ENCODE measurements at regions not wholly inside any gene's neighbourhood (a gene's known extent, or its start where the extent isn't known, plus 50 kb on each side); places are given as distances from the start of the nearest gene placed in this dataset.

DNA sequence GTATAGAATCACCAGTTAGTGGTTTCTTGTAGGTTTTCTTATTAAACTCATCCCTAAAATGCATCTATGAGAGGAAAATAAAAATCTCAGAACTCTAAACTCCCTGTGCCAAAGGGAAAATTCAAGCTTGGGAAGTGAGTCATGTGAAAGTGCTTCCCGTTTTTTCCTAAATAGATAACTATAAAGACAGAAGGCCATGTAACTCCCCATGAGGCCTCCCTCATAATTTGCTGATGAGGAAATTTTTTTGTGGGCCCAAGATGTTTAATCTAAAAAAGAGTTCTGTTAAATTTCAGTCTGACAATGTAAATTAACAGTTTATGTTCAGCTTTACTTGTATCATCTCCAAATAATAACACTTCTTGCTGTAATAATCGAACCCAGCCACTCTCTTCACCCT lies 1273.9 kb downstream of the OTOL1 start:
- Histone ChIP-seq H3K79me2 (ENCODE audit: insufficient read depth, low read length) (no peaks in the 10 kb centered on the region; the same call in 1 of the 2 replicates), H3K79me1 (ENCODE audit: insufficient read depth, low read depth, low read length, poor library complexity, severe bottlenecking) (no peaks in the 10 kb centered on the region), H4K5ac (ENCODE audit: insufficient read length, low read depth, low read length) (no peak overlapping the region), H3K14ac (ENCODE audit: insufficient read depth, low read length) (no peak overlapping the region), H3K23me2 (ENCODE audit: insufficient read length, low read depth, low read length, poor library complexity, severe bottlenecking) (no peaks in the 10 kb centered on the region), H3K4me2 (ENCODE audit: insufficient read depth, insufficient read length, low read length) (no peak overlapping the region), H3K9ac (ENCODE audit: extremely low read depth, insufficient read length, low read length) (no peak overlapping the region), H4K8ac (replicated peaks; ENCODE audit: insufficient read length, low read depth, low read length) (no peak overlapping the region), H3K27ac (ENCODE audit: insufficient read length, low read depth, low read length) (no peak overlapping the region), H3K4ac (ENCODE audit: low read depth, low read length) (no peak overlapping the region), H2BK120ac (ENCODE audit: low read depth, low read length, poor library complexity, severe bottlenecking) (no peak overlapping the region), H2AK5ac (ENCODE audit: insufficient read length, low read length) (no peak overlapping the region), H3K18ac (ENCODE audit: insufficient read length, low read depth, low read length) (no peak overlapping the region), H3K9me3 (ENCODE audit: control insufficient read depth, low read depth, low read length) (peaks cover 4% of the 10 kb centered on the region), H2BK5ac (ENCODE audit: insufficient read length, low read length) (no peak overlapping the region), H3T11ph (ENCODE audit: low read length) (no peak overlapping the region), H3K4me1 (ENCODE audit: insufficient read depth, low read length) (peaks cover 2% of the 10 kb centered on the region; the same call in 1 of the 2 replicates), H2BK15ac (ENCODE audit: low read depth, low read length) (no peak overlapping the region), H2BK12ac (ENCODE audit: insufficient read length, low read depth, low read length) (no peak overlapping the region), H3K27me3 (ENCODE audit: insufficient read depth, low read length) (no peaks in the 10 kb centered on the region), H2BK20ac (ENCODE audit: low read depth, low read length, poor library complexity, severe bottlenecking) (no peak overlapping the region), H4K91ac (ENCODE audit: insufficient read length, low read depth, low read length) (no peak overlapping the region), H3K23ac (ENCODE audit: insufficient read length, low read depth, low read length) (no peak overlapping the region), H2AFZ (ENCODE audit: low read length) (no peak overlapping the region), H3K56ac (ENCODE audit: insufficient read length, low read depth, low read length) (no peak overlapping the region), H4K20me1 (ENCODE audit: control insufficient read depth, insufficient read depth, insufficient read length) (no peaks in the 10 kb centered on the region)
- Mint-ChIP-seq H3K9me3 (peaks cover 9 to 11% of the 10 kb centered on the region in 2 experiments), H3K27ac (no peak overlapping the region; a peak in 1 of 7 replicates), H3K4me3 (no peak overlapping the region), H3K27me3 (ENCODE audit: low read depth) (no peaks in the 10 kb centered on the region), H3K4me1 (peaks cover 15 to 16% of the 10 kb centered on the region in 2 experiments), H3K36me3 (ENCODE audit: insufficient read depth in 1 of 3, low read depth in 3 of 3) (peaks cover 9 to 12% (median 12%) of the 10 kb centered on the region in 3 experiments)
- no peak for DNase-seq
- WGBS (ENCODE audit: extremely low coverage, insufficient read length, low lambda C conversion rate), result no CpG with 5 or more reads among the region's 2 CpGs
- TF ChIP-seq, protein P1, sequence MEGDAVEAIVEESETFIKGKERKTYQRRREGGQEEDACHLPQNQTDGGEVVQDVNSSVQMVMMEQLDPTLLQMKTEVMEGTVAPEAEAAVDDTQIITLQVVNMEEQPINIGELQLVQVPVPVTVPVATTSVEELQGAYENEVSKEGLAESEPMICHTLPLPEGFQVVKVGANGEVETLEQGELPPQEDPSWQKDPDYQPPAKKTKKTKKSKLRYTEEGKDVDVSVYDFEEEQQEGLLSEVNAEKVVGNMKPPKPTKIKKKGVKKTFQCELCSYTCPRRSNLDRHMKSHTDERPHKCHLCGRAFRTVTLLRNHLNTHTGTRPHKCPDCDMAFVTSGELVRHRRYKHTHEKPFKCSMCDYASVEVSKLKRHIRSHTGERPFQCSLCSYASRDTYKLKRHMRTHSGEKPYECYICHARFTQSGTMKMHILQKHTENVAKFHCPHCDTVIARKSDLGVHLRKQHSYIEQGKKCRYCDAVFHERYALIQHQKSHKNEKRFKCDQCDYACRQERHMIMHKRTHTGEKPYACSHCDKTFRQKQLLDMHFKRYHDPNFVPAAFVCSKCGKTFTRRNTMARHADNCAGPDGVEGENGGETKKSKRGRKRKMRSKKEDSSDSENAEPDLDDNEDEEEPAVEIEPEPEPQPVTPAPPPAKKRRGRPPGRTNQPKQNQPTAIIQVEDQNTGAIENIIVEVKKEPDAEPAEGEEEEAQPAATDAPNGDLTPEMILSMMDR (conservative IDR thresholded peaks at IDR 0.05), result no peak

Measured in H9 (cell line).